GM23248 (cell line): ENCODE measurements at regions not wholly inside any gene's neighbourhood (a gene's known extent, or its start where the extent isn't known, plus 50 kb on each side); places are given as distances from the start of the nearest gene placed in this dataset.

ENCODE experiments used
- DNase-seq: peaks from one replicate; pipeline ENCODE4 v3.0.0-alpha.2; 2015
- H2AFZ ChIP-seq: fragments of 200-600 bp; sonication (generic); 2 replicates; pipeline ENCODE4 v1.6.1; 2016; ENCODE audit warnings: antibody characterized with exemption
- H3F3A ChIP-seq: fragments of 200-600 bp; sonication (generic); 2 replicates; pipeline ENCODE4 v1.6.1; 2016; ENCODE audit warnings: mild to moderate bottlenecking, antibody characterized with exemption, mixed run types; ENCODE audit not compliant: insufficient read depth
- H3K27ac ChIP-seq: fragments of 200-600 bp; sonication (generic); 2 replicates; pipeline ENCODE4 v1.5.1; 2016; ENCODE audit warnings: mild to moderate bottlenecking
- H3K27me3 ChIP-seq: fragments of 200-600 bp; sonication (generic); replicated peaks from 2 replicates; pipeline ENCODE4 v1.6.1; 2016; ENCODE audit warnings: mild to moderate bottlenecking; ENCODE audit not compliant: insufficient read depth
- H3K36me3 ChIP-seq: fragments of 200-600 bp; sonication (generic); 2 replicates; pipeline ENCODE4 v1.6.1; 2016; ENCODE audit warnings: low read depth, mild to moderate bottlenecking
- H3K4me1 ChIP-seq: fragments of 200-600 bp; sonication (generic); 2 replicates; pipeline ENCODE4 v1.6.1; 2016; ENCODE audit warnings: mild to moderate bottlenecking; ENCODE audit not compliant: insufficient read depth
- H3K4me2 ChIP-seq: fragments of 200-600 bp; sonication (generic); one replicate; pipeline ENCODE4 v1.6.1; 2016; ENCODE audit warnings: mild to moderate bottlenecking; ENCODE audit not compliant: unreplicated experiment
- H3K4me3 ChIP-seq: fragments of 200-600 bp; sonication (generic); 2 replicates; pipeline ENCODE4 v1.5.1; 2016; ENCODE audit warnings: mild to moderate bottlenecking
- H3K79me2 ChIP-seq: fragments of 200-600 bp; sonication (generic); 2 replicates; pipeline ENCODE4 v1.6.1; 2016; ENCODE audit warnings: mild to moderate bottlenecking; ENCODE audit not compliant: insufficient read depth
- H3K9ac ChIP-seq: fragments of 200-600 bp; sonication (generic); 2 replicates; pipeline ENCODE4 v1.6.1; 2016; ENCODE audit warnings: mild to moderate bottlenecking
- H3K9me2 ChIP-seq: fragments of 200-600 bp; sonication (generic); 2 replicates; pipeline ENCODE4 v1.6.1; 2016; ENCODE audit warnings: mixed run types, mild to moderate bottlenecking, moderate library complexity; ENCODE audit not compliant: insufficient read depth
- H3K9me3 ChIP-seq: fragments of 200-600 bp; sonication (generic); one replicate; pipeline ENCODE4 v1.6.1; 2017; ENCODE audit warnings: low read depth
- H4K20me1 ChIP-seq: fragments of 200-600 bp; sonication (generic); 2 replicates; pipeline ENCODE4 v1.6.0; 2016; ENCODE audit not compliant: insufficient read depth
- EZH2 ChIP-seq: fragments of 200-600 bp; sonication (generic); IDR thresholded peaks from 2 replicates; pipeline ENCODE4 v1.6.1; 2018; ENCODE audit warnings: antibody characterized with exemption, mild to moderate bottlenecking; ENCODE audit not compliant: insufficient read depth, poor library complexity, severe bottlenecking
- EZH2phosphoT487 ChIP-seq: fragments of 200-600 bp; sonication (generic); IDR thresholded peaks from 2 replicates; pipeline ENCODE4 v1.6.1; 2018; ENCODE audit warnings: antibody characterized with exemption, moderate library complexity, mild to moderate bottlenecking, low read depth; ENCODE audit not compliant: insufficient read depth
- WGBS, 2 experiments: methylation state at CpG; one replicate each; pipeline ENCODE4 v1.1.6; 2015 to 2017; ENCODE audit warnings: low lambda C conversion rate in 2 of 2, low coverage in 1 of 2; ENCODE audit errors: missing lambda C conversion rate in 2 of 2; 5-methylcytosine and 5-hydroxymethylcytosine counted together
- in situ Hi-C: fragments of 300-500 bp; cut with MboI; formaldehyde crosslinking; loops from 2 replicates; pipeline ENCODE4 v1.15.0; 2020

GRCh38 chr10:64558094-64558835, 1037.1 kb downstream of the REEP3 start:
- H3K36me3 ChIP-seq = no peaks in the 10 kb centered on the region
- in situ Hi-C loops = no loop called here
- H3K4me2 ChIP-seq = no peak overlapping the region
- H3K4me3 ChIP-seq = no peak overlapping the region
- H3K9me2 ChIP-seq = no peaks in the 10 kb centered on the region
- no peak overlapping the region for H3K27ac ChIP-seq
- H4K20me1 ChIP-seq = no peaks in the 10 kb centered on the region
- TF ChIP-seq EZH2phosphoT487 (no peak), EZH2 (no peak)
- H3K79me2 ChIP-seq = no peaks in the 10 kb centered on the region
- DNase-seq = no peak
- no peak overlapping the region for H3K9ac ChIP-seq
- H3K27me3 ChIP-seq = no peaks in the 10 kb centered on the region
- no peaks in the 10 kb centered on the region for H3F3A ChIP-seq
- WGBS, 2 experiments = 3 to 8% methylated on average over 5 of the region's 5 CpGs
- H3K9me3 ChIP-seq = no peaks in the 10 kb centered on the region
- no peak overlapping the region for H2AFZ ChIP-seq
- no peaks in the 10 kb centered on the region for H3K4me1 ChIP-seq

GRCh38 chr10:64571056-64571455, 1049.9 kb downstream of the REEP3 start:
- WGBS, 2 experiments = 14 to 23% methylated on average over 1 of the region's 1 CpG
- no peaks in the 10 kb centered on the region for H3K79me2 ChIP-seq
- in situ Hi-C loops = no loop called here
- H3K27ac ChIP-seq = no peak overlapping the region
- no peak overlapping the region for H3K4me2 ChIP-seq
- no peak for DNase-seq
- TF ChIP-seq EZH2phosphoT487 (no peak), EZH2 (no peak)
- H3K9me3 ChIP-seq = no peaks in the 10 kb centered on the region
- H3F3A ChIP-seq = no peaks in the 10 kb centered on the region
- no peaks in the 10 kb centered on the region for H3K4me1 ChIP-seq
- H2AFZ ChIP-seq = no peak overlapping the region
- H3K36me3 ChIP-seq = no peaks in the 10 kb centered on the region
- no peak overlapping the region for H3K4me3 ChIP-seq
- no peaks in the 10 kb centered on the region for H3K9me2 ChIP-seq
- no peak overlapping the region for H3K9ac ChIP-seq
- H4K20me1 ChIP-seq = no peaks in the 10 kb centered on the region
- no peaks in the 10 kb centered on the region for H3K27me3 ChIP-seq

GRCh38 chr10:64573623-64574325, 1052.6 kb downstream of the REEP3 start:
- no peak for DNase-seq
- Histone ChIP-seq H3K27me3 (no peaks in the 10 kb centered on the region), H3K79me2 (no peaks in the 10 kb centered on the region), H3K4me3 (no peak overlapping the region), H3K9me3 (no peaks in the 10 kb centered on the region), H4K20me1 (no peaks in the 10 kb centered on the region), H3K4me1 (no peaks in the 10 kb centered on the region), H3K9ac (no peak overlapping the region), H3F3A (no peaks in the 10 kb centered on the region), H3K9me2 (no peaks in the 10 kb centered on the region), H2AFZ (no peak overlapping the region), H3K4me2 (no peak overlapping the region), H3K27ac (no peak overlapping the region), H3K36me3 (no peaks in the 10 kb centered on the region)
- WGBS, 2 experiments = 0% methylated on average over 1 of the region's 1 CpG
- TF ChIP-seq EZH2phosphoT487 (no peak), EZH2 (no peak)
- in situ Hi-C loops = no loop called here

DNA sequence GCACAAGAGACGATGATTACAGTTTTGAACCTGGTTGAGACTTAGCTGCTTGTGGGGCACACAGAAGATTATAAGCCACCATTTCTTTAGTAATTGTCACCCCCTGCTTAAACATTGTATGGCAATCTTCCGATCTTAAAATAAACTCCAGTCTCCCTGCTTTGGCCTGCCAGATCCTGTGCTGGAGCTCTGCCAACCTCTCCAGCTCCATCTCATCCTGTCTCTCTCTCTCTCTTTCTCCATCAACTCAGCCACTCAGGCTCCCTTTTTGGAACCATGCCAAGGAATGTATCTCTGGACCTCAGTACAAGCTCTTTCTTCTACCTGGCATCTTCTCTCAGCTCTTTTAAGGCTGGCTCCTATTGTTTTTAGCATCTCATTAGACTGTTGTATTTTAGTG, 1053.2 kb downstream of the REEP3 start:
- in situ Hi-C loops = no loop called here
- no peaks in the 10 kb centered on the region for H3K4me1 ChIP-seq
- H4K20me1 ChIP-seq = no peaks in the 10 kb centered on the region
- H3K9me2 ChIP-seq = no peaks in the 10 kb centered on the region
- H3K36me3 ChIP-seq = no peaks in the 10 kb centered on the region
- TF ChIP-seq EZH2phosphoT487 (no peak), EZH2 (no peak)
- H3K9ac ChIP-seq = no peak overlapping the region
- 23 to 24% methylated on average over 2 of the region's 2 CpGs for WGBS, 2 experiments
- no peaks in the 10 kb centered on the region for H3K9me3 ChIP-seq
- no peaks in the 10 kb centered on the region for H3F3A ChIP-seq
- DNase-seq = no peak
- no peak overlapping the region for H2AFZ ChIP-seq
- no peak overlapping the region for H3K4me3 ChIP-seq
- H3K4me2 ChIP-seq = no peak overlapping the region
- H3K27ac ChIP-seq = no peak overlapping the region
- no peaks in the 10 kb centered on the region for H3K27me3 ChIP-seq
- no peaks in the 10 kb centered on the region for H3K79me2 ChIP-seq
